Mesendoderm (in vitro differentiated cells): ENCODE measurements at regions not wholly inside any gene's neighbourhood (a gene's known extent, or its start where the extent isn't known, plus 50 kb on each side); places are given as distances from the start of the nearest gene placed in this dataset.
A peak's percentile ranks its signal among the peaks of the same experiment; 100 is the strongest.

Experiments used
- DNase-seq: peaks from one replicate; pipeline ENCODE4 v3.0.0; 2013
- H2AK5ac ChIP-seq: 2 replicates; pipeline ENCODE4 v1.6.1; 2013; ENCODE audit warnings: low read length, inconsistent platforms
- H2BK120ac ChIP-seq: 2 replicates; pipeline ENCODE4 v1.6.1; 2013; ENCODE audit warnings: low read depth, mild to moderate bottlenecking, low read length, moderate library complexity, mixed read lengths
- H2BK15ac ChIP-seq: replicated peaks from 2 replicates; pipeline ENCODE4 v1.6.1; 2013; ENCODE audit warnings: low read depth, mild to moderate bottlenecking, moderate library complexity
- H2BK5ac ChIP-seq: 2 replicates; pipeline ENCODE4 v1.6.1; 2013; ENCODE audit warnings: low read length, inconsistent platforms
- H3K18ac ChIP-seq: 2 replicates; pipeline ENCODE4 v1.6.1; 2013; ENCODE audit warnings: mild to moderate bottlenecking, low read length, mixed read lengths
- H3K23ac ChIP-seq: one replicate; pipeline ENCODE4 v1.6.1; 2013; ENCODE audit warnings: low read length
- H3K27ac ChIP-seq: 2 replicates; pipeline ENCODE4 v1.5.1; 2013; ENCODE audit warnings: low read depth, mild to moderate bottlenecking, inconsistent platforms, low read length, moderate library complexity
- H3K27me3 ChIP-seq: 2 replicates; pipeline ENCODE4 v1.6.1; 2013; ENCODE audit warnings: low read length, control low read depth, mild to moderate bottlenecking, inconsistent platforms; ENCODE audit not compliant: insufficient read depth, poor library complexity
- H3K36me3 ChIP-seq: 2 replicates; pipeline ENCODE4 v1.6.1; 2013; ENCODE audit warnings: low read length, inconsistent platforms; ENCODE audit not compliant: control insufficient read depth, insufficient read depth
- H3K4ac ChIP-seq: one replicate; pipeline ENCODE4 v1.6.1; 2013; ENCODE audit warnings: low read depth, mild to moderate bottlenecking, low read length, moderate library complexity
- H3K4me1 ChIP-seq: 2 replicates; pipeline ENCODE4 v1.6.1; 2013; ENCODE audit warnings: low read depth, low read length, inconsistent platforms; ENCODE audit not compliant: control insufficient read depth
- H3K4me2 ChIP-seq: 2 replicates; pipeline ENCODE4 v1.6.1; 2013; ENCODE audit warnings: low read length
- H3K4me3 ChIP-seq: 2 replicates; pipeline ENCODE4 v1.5.1; 2013; ENCODE audit warnings: mild to moderate bottlenecking, low read length
- H3K56ac ChIP-seq: one replicate; pipeline ENCODE4 v1.6.1; 2013; ENCODE audit warnings: low read length
- H3K79me1 ChIP-seq: 2 replicates; pipeline ENCODE4 v1.6.1; 2013; ENCODE audit warnings: low read length, inconsistent platforms
- H3K79me2 ChIP-seq: 2 replicates; pipeline ENCODE4 v1.6.1; 2013; ENCODE audit warnings: mild to moderate bottlenecking, low read length; ENCODE audit not compliant: control insufficient read depth, insufficient read depth
- H3K9ac ChIP-seq: 2 replicates; pipeline ENCODE4 v1.6.1; 2013; ENCODE audit warnings: low read length, inconsistent platforms
- H4K5ac ChIP-seq: one replicate; pipeline ENCODE4 v1.6.1; 2013; ENCODE audit warnings: low read length
- H4K8ac ChIP-seq: one replicate; pipeline ENCODE4 v1.6.1; 2013; ENCODE audit warnings: low read depth, mild to moderate bottlenecking, control low read depth, low read length, moderate library complexity
- WGBS: extraction: QIAGEN DNeasy Blood & Tissue Kit; methylation state at CpG from one replicate; pipeline ENCODE4 v1.1.7; 2013; ENCODE audit warnings: low lambda C conversion rate, missing lambda C conversion rate; ENCODE audit not compliant: insufficient coverage; ENCODE audit errors: extremely low coverage; 5-methylcytosine and 5-hydroxymethylcytosine counted together

DNA sequence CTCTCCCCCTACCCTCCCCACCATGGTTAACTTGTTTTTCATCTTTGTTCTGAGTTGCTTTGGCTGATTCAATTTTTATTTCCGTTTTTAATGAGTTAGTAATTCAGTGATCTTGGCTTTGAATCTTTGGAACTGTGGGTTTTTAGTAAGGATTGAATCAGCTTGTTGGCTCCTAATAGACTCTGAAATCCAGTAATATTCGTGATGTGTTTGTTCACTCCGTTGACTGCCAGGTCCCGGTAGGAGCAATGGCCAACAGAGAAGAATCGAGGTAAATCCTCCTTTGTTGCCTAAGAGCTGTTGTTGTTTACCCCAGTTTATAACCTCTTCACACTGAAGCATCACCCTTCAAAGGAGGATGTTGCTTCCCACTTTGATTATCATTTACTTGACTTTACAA is 92.7 kb downstream of the PCSK1 start:
- H3K9ac ChIP-seq, result no peak overlapping the region
- H2BK120ac ChIP-seq, result no peak overlapping the region
- no peak overlapping the region for H3K56ac ChIP-seq
- H3K27ac ChIP-seq, result no peak overlapping the region
- H2BK15ac ChIP-seq, result no peak overlapping the region
- no peaks in the 10 kb centered on the region for H3K27me3 ChIP-seq
- H3K4me2 ChIP-seq, result no peak overlapping the region
- H3K4me1 ChIP-seq, result no peaks in the 10 kb centered on the region
- H3K4me3 ChIP-seq, result no peak overlapping the region
- H3K36me3 ChIP-seq, result no peaks in the 10 kb centered on the region
- no peak overlapping the region for H3K18ac ChIP-seq
- no peak overlapping the region for H4K8ac ChIP-seq
- no peak for DNase-seq
- H4K5ac ChIP-seq, result no peak overlapping the region
- H2AK5ac ChIP-seq, result no peak overlapping the region
- WGBS, result no CpG with 5 or more reads among the region's 5 CpGs
- H2BK5ac ChIP-seq, result no peak overlapping the region
- no peak overlapping the region for H3K23ac ChIP-seq
- no peak overlapping the region for H3K4ac ChIP-seq
- H3K79me1 ChIP-seq, result no peaks in the 10 kb centered on the region
- no peaks in the 10 kb centered on the region for H3K79me2 ChIP-seq

DNA sequence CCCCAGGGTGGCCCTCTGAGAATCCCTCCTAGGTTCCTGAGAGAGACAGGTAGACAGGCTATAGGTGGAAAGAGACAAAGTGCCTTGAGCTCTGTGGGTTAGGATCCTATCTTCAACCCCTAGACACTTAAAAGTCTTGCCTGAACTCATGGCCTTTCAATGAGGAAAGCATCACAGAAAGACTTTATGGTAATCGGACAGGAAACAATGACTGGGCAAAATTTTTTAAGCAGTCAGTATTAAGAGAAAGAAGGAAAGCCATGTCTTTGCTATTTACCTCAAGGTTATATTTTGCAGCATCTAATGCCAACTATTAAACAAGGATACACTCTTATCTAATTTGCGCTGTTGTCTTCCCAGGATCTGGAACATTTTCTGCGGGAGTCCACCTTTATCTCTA is 93.2 kb downstream of the PCSK1 start:
- no peaks in the 10 kb centered on the region for H3K79me1 ChIP-seq
- WGBS, result no CpG with 5 or more reads among the region's 3 CpGs
- no peak overlapping the region for H2BK15ac ChIP-seq
- H3K9ac ChIP-seq, result no peak overlapping the region
- no peak overlapping the region for H3K4me3 ChIP-seq
- H3K4me2 ChIP-seq, result no peak overlapping the region
- H2BK120ac ChIP-seq, result no peak overlapping the region
- no peak overlapping the region for H4K8ac ChIP-seq
- H3K56ac ChIP-seq, result no peak overlapping the region
- H3K18ac ChIP-seq, result no peak overlapping the region
- no peak overlapping the region for H3K27ac ChIP-seq
- no peak overlapping the region for H4K5ac ChIP-seq
- H3K4me1 ChIP-seq, result no peaks in the 10 kb centered on the region
- H2AK5ac ChIP-seq, result no peak overlapping the region
- no peak overlapping the region for H3K23ac ChIP-seq
- no peaks in the 10 kb centered on the region for H3K79me2 ChIP-seq
- DNase-seq, result no peak
- no peak overlapping the region for H3K4ac ChIP-seq
- no peak overlapping the region for H2BK5ac ChIP-seq
- H3K36me3 ChIP-seq, result no peaks in the 10 kb centered on the region
- no peaks in the 10 kb centered on the region for H3K27me3 ChIP-seq

DNA sequence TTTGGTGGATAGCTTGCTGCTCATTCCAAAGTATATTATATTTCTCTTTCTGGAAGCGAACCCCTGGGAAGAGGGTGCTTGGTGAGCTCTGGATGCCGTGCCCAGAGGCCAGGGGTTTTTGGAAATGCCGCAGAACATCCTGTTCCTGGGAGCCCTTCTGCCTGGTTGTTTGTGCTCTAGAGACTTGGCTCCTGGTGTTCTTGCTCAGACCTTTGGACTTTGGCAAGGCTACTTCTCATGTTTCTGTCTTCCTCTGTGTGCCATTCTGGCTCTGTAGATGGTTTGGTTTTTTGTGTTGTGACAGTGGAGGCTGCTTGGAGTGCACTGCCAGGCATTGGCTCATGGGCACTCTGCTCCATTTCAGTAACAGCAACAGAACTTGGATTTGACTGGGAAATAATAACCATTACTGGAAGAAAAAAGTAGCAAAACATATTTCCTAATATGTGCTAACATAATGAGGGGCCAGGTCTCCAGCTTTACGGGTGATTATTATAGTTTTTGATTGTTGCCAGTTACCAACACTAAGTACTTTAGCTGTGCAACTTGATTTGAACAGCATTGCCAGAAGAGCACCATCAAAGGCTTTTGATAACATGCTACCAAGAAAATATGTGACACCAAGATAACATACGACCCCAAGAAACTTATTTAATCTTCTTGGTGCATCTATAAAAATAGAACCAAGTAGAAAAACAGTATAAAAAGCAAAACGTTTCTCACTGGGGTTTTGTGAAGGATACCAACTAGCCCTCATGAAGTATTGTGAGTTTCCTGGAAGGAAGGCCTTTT is 94.2 kb downstream of the PCSK1 start:
- Histone ChIP-seq H3K36me3 (no peaks in the 10 kb centered on the region), H3K4me1 (no peaks in the 10 kb centered on the region), H3K23ac (no peak overlapping the region), H4K5ac (no peak overlapping the region), H2BK5ac (no peak overlapping the region), H2AK5ac (no peak overlapping the region), H3K27ac (no peak overlapping the region), H2BK15ac (no peak overlapping the region), H3K4me2 (no peak overlapping the region), H3K27me3 (no peaks in the 10 kb centered on the region), H4K8ac (no peak overlapping the region), H3K79me1 (no peaks in the 10 kb centered on the region), H3K9ac (no peak overlapping the region), H3K4me3 (no peak overlapping the region), H3K56ac (no peak overlapping the region), H2BK120ac (no peak overlapping the region), H3K79me2 (no peaks in the 10 kb centered on the region), H3K4ac (no peak overlapping the region), H3K18ac (no peak overlapping the region)
- WGBS, result no CpG with 5 or more reads among the region's 6 CpGs
- no peak for DNase-seq

DNA sequence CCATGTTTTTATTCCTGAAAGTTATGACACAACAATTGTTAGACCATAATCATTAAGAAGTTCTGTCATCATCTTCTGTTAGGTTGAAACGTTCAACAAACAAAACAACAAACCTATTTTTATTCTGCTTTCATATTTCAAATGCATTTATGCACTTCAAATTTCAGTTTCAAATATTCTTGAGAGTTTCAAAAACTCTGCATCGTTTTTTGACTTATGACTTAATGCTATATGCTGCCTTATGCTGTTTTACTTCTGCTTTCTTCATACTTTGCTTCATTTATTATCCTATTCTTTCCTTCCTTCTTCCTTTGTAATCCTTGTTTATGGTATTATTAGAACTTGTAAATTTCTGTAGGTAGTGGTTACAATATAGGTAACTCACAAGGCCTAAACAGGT is 95.0 kb downstream of the PCSK1 start:
- Histone ChIP-seq H2BK5ac (no peak overlapping the region), H3K23ac (no peak overlapping the region), H3K79me2 (no peaks in the 10 kb centered on the region), H3K4ac (no peak overlapping the region), H3K27me3 (no peaks in the 10 kb centered on the region), H3K36me3 (no peaks in the 10 kb centered on the region), H3K27ac (no peak overlapping the region), H3K9ac (no peak overlapping the region), H2BK15ac (no peak overlapping the region), H3K79me1 (no peaks in the 10 kb centered on the region), H3K4me1 (no peaks in the 10 kb centered on the region), H3K4me3 (no peak overlapping the region), H3K56ac (no peak overlapping the region), H4K8ac (no peak overlapping the region), H2AK5ac (no peak overlapping the region), H4K5ac (no peak overlapping the region), H3K4me2 (no peak overlapping the region), H3K18ac (no peak overlapping the region), H2BK120ac (no peak overlapping the region)
- DNase-seq, result no peak
- WGBS, result 100% methylated on average over 1 of the region's 2 CpGs

DNA sequence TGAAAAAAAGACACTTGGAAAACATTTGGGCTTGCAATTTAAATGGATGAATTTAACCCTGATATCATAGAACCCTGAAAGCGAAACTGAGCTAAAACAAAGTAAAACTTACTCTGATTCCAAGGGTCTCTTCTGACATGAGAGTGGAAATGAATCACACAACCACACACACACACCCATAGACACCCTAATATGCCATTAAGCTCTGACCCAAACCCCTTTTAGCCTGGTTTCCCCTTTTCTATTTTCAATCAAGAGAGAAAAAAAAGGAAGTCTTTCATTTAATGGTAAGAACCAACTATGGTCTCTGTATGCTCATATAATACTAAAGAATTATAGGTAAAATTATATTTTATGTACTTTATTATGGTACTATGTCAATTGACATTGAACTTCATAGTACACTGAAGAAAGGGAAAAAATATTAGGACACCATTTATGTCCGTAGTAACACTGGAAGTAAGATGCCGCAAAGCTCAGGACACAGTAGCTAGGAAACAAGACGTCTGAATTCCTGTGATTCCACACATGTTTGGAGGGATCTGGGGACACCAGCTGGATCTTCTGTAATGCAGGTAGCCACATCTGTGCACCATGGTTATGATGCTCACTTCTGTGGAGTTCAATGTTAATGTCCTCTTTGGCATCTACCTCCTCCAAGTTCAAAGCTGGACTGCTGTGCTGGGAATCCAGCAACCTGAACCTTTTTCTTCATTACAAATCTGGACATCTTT is 95.8 kb downstream of the PCSK1 start:
- H3K27ac ChIP-seq, result no peak overlapping the region
- WGBS, result no CpG with 5 or more reads among the region's 4 CpGs

More for the DNA sequence above, 95.8 kb downstream of the PCSK1 start:
- Histone ChIP-seq H2BK5ac (no peak overlapping the region), H3K56ac (no peak overlapping the region), H3K4me1 (no peaks in the 10 kb centered on the region), H3K4me3 (no peak overlapping the region), H4K5ac (no peak overlapping the region), H3K27me3 (no peaks in the 10 kb centered on the region), H3K79me2 (no peaks in the 10 kb centered on the region), H3K4me2 (no peak overlapping the region), H2BK120ac (no peak overlapping the region), H3K23ac (no peak overlapping the region), H3K36me3 (no peaks in the 10 kb centered on the region), H3K79me1 (no peaks in the 10 kb centered on the region), H3K9ac (no peak overlapping the region), H2AK5ac (no peak overlapping the region), H3K18ac (no peak overlapping the region), H4K8ac (no peak overlapping the region), H2BK15ac (no peak overlapping the region), H3K4ac (no peak overlapping the region)
- peak; percentile 60 for DNase-seq
